GM13976 (cell line): ENCODE measurements at regions not wholly inside any gene's neighbourhood (a gene's known extent, or its start where the extent isn't known, plus 50 kb on each side); places are given as distances from the start of the nearest gene placed in this dataset.

Source experiments
- DNase-seq: peaks from one replicate; pipeline ENCODE4 v3.0.0; 2012; ENCODE audit warnings: low spot score
- in situ Hi-C: fragments of 300-500 bp; cut with MboI; formaldehyde crosslinking; loops from one replicate; pipeline ENCODE4 v1.12.0; 2022; ENCODE audit warnings: low sequenced_read_pairs, mixed read lengths, inconsistent platforms; ENCODE audit not compliant: unreplicated experiment
- TF ChIP-seq, protein P1 (sequence below): IDR thresholded peaks from 2 replicates; pipeline ENCODE4 v1.5.1; 2012; ENCODE audit warnings: borderline replicate concordance, mild to moderate bottlenecking; ENCODE audit not compliant: insufficient read depth; ENCODE audit errors: extremely low read depth, missing control alignments, control extremely low read depth

DNA sequence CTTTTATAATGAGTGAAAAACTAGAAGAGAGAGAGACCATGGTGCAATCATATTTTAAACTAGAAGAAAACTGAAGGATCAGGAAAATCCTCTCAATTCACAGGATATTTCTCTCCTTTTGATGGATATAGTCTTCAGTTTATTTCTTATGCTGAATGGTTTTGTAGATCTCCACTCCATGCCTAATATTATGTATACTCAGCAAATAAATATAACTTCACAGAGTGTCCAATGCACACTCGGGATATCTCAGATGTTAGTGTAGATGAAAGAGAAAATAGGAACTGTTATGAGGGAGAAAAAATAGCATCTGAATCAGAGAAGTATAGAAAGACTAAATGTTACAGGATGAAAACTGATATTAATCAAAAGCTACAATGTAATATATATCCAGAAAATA lies 1324.5 kb upstream of the PIK3C3 start:
- TF ChIP-seq, protein P1, sequence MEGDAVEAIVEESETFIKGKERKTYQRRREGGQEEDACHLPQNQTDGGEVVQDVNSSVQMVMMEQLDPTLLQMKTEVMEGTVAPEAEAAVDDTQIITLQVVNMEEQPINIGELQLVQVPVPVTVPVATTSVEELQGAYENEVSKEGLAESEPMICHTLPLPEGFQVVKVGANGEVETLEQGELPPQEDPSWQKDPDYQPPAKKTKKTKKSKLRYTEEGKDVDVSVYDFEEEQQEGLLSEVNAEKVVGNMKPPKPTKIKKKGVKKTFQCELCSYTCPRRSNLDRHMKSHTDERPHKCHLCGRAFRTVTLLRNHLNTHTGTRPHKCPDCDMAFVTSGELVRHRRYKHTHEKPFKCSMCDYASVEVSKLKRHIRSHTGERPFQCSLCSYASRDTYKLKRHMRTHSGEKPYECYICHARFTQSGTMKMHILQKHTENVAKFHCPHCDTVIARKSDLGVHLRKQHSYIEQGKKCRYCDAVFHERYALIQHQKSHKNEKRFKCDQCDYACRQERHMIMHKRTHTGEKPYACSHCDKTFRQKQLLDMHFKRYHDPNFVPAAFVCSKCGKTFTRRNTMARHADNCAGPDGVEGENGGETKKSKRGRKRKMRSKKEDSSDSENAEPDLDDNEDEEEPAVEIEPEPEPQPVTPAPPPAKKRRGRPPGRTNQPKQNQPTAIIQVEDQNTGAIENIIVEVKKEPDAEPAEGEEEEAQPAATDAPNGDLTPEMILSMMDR = no peak
- no peak for DNase-seq
- in situ Hi-C loops = no loop called here

DNA sequence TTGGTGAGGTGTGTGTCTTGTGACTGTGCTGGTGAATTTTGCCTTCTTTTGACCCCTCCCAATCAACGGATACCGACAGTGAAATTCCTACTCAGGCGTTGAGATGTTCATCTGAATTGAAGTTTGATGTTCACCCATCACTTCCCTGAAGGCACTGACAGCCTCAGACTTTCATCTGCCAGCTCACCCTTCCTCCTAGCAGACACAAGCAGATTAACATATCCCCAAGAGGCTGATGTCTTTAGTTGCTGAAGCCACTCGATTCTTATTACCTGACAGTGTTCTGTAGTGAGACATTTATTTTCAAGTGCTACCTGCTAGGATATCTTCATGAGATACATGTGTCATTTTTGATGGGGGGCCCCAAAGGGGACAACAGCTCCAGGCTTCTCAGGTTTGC lies 1330.1 kb upstream of the PIK3C3 start:
- DNase-seq = no peak
- TF ChIP-seq, protein P1 = no peak
- in situ Hi-C loops = no loop called here

DNA sequence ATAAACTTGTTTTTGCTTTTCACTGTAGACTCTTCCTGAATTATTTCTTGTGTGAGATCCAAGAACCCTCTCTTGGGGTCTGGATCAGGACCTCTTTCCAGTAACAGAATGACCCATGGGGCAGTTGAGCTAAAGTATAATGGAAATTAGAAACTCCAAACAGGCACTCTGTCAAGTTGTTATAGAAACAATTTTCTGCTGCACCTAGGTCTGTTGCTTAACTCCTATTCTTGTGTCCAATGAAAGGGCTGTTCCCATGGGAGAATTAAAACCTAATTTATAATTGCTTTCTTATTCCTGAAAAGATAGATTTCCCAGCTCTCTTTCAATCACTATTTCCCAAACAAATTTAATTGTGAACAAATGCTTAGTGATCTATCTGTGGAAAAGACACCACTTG lies 1341.3 kb upstream of the PIK3C3 start:
- DNase-seq = no peak
- TF ChIP-seq, protein P1 = no peak
- in situ Hi-C loops = no loop called here

DNA sequence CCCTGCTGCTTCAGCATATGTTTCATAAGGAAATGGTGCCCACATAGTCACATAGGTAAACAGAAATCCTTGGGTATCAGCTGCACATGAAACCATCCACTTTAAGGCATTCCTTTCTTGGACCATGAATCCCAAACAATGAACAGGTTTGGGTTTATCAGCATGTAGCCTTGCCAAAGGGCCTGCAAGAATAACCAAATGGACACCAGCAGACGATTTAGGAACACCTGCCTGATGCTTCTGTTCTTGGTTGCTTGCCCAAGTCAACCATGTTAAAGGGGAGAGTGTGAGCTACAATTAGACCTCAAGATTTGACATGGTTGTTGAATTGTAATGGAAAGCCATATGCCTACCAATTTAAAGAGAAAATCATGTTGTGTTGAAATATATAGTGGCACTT lies 1342.7 kb upstream of the PIK3C3 start:
- in situ Hi-C loops = no loop called here

DNA sequence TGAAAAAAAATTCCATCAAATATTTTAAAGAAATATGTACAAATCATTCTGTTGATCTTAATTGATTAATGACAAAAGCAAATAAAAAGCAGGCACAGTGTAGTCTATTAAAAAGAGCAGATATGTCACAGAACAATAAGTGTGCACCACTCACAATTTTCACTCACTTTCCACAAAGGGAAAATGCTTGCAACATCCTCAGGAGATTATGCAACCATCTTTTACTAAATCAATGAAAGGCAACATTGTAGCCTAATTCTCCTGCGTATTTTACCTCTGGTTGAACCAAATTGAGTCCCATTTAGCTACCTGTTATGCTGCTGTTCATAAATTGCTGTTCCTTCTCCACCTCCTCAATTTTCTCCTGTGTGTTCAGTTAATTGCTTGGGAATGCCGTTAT lies 1346.8 kb upstream of the PIK3C3 start:
- DNase-seq = no peak
- TF ChIP-seq, protein P1 = no peak
- in situ Hi-C loops = no loop called here

More for the DNA sequence above, 1342.7 kb upstream of the PIK3C3 start:
- no peak for DNase-seq
- TF ChIP-seq, protein P1 = no peak

DNA sequence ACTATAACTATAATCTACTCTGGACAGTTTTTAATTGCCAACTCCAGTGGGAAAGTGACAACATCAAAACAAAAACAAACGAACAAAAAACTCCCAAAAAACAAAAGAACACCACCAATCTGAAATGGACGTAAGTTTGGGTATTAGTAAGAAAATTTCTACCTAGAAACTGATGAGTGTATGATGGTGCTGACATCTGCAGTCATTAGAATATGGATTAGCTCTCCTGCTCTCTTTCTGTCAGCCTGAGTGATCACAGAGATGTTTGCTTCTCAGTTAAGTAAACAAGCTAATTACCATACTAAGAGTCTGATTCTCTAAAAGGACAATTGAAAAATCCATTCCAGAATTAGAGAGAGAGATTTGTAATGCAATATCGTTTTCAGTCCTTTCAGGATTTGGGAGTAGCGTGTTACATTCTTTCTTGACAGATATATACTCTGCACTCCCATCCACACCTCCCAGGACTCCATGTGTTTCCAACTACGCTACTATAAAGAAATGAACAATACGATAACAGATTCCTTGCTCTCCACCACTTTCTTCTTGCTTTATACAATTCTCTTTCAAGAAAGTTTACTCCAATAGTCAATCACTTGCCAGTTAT lies 1347.4 kb upstream of the PIK3C3 start:
- TF ChIP-seq, protein P1 = no peak
- in situ Hi-C loops = no loop called here
- DNase-seq = no peak
